GM12892 (cell line): ENCODE measurements at regions not wholly inside any gene's neighbourhood (a gene's known extent, or its start where the extent isn't known, plus 50 kb on each side); places are given as distances from the start of the nearest gene placed in this dataset.

Experiments used
- POLR2A ChIP-seq: IDR thresholded peaks from 2 replicates; pipeline ENCODE4 v1.6.1; 2011; ENCODE audit warnings: low read depth, low read length, control low read depth
- POLR2AphosphoS5 ChIP-seq: IDR thresholded peaks from 2 replicates; pipeline ENCODE4 v1.6.1; 2011; ENCODE audit warnings: low read depth, low read length, control low read depth

DNA sequence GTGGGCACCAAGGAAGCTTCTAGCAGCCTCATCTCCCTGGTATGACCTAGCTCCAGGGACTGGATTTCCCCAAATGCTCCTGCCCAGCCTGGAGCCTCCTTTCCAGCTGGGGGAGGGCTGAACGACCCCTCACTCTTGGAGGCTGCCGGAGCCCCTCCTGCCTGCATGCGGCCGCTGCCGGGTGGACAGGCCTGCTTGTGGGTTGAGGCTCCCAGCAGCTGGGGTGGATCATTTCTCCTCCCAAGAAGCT is 213.6 kb downstream of the SEC14L1 start:
- TF ChIP-seq POLR2AphosphoS5, result no peak
- TF ChIP-seq POLR2A, result no peak
